Eye (tissue), 1 donor: ENCODE measurements at regions not wholly inside any gene's neighbourhood (a gene's known extent, or its start where the extent isn't known, plus 50 kb on each side); places are given as distances from the start of the nearest gene placed in this dataset.
A peak's percentile ranks its signal among the peaks of the same experiment; 100 is the strongest.

Experiments used
- DNase-seq: peaks from one replicate; pipeline ENCODE4 v3.0.0-alpha.2; 2015

- DNase-seq: no peak
Observed at GRCh38 chr9:89748021-89748670, 143.3 kb downstream of the GADD45G start.

GRCh38 chr9:89748831-89749499, 144.2 kb downstream of the GADD45G start:
- no peak for DNase-seq

- DNase-seq: no peak
Observed at GRCh38 chr9:89749500-89750116, 144.8 kb downstream of the GADD45G start.

DNA sequence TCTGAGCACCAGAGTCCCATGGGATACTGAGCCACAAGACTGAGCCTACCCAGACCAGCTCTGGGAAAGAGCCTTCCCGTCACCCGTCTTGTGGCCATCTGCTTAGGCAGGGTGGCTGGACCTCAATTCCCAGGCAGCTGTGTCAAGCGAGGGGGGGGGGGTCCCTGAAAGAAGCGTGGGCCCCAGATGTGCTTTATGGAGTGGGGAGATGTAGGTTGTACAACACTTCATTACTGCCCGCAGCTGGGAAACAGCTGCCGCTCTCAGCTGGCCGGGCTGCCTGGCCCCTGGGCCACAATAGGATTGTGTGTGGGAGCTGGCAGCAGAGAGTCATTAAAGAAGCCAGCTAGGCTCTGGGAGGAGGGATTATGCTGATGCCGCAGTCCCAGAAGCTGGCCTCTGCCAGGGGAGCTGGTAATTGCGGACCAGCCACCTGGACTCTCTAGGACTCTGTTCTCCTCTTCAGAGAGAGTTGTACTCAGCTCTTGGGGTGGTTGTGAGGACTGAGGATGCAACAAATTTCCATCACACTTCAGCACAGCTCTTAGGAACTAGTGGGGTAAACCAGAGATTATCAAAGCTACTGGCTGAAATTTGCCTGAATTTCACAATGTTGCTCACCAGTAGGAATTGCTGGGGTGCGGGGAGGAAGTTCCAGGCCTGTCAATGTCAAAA, 145.4 kb downstream of the GADD45G start:
- peak; percentile 88 for DNase-seq

DNA sequence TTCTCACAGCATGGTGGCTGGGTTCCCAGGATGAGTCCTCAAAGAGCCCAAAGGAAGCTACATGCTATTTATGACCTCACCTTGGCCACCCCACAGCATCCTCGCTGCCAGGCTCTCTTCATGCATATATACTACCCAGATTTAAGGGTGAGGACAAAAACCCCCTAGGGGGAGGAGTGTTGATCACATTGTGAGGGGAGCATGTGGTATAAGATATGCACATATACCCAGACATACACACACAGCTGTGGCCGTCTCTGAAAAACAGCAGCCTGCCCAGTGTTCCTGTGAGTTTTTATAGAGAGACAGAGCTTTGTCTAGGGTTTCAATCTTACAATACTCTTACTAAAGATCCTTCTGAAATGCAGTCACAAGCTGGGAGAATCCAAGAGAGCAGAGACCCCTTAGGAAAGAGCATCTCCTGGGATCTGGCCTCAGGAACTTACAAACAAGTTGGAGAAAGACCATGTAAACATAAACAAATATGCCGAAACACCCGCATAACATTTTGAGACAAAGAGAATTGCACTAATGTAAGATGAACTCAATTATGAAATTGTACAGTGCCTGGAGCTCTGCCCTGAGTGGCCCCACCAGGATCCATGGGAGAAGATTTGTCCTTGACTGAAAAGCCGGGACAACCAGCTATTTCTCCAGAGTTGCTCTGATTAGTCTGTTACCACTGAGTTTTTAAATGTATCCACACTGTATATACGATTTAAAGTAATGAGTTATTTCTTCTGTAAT, 146.4 kb downstream of the GADD45G start:
- DNase-seq: no peak

DNA sequence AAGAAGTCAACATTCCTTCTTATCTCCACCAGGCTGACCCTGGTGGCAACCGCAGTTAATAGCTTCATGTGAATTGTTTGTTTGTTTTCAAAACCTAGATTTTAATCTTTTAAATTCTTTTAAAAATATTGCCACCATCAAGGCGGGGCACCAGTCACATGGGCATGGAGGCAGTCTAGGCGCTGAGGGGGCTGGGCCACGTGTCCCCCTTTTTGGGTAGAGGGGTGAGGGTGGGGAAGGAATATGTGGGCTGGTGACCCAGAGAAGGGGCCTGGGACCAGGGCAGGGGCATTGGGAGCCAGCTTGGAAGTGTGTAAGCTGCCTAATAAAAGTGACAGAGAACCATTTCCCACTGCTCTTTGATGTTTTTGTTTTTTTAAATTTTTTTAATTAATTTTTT, 147.3 kb downstream of the GADD45G start:
- no peak for DNase-seq

DNA sequence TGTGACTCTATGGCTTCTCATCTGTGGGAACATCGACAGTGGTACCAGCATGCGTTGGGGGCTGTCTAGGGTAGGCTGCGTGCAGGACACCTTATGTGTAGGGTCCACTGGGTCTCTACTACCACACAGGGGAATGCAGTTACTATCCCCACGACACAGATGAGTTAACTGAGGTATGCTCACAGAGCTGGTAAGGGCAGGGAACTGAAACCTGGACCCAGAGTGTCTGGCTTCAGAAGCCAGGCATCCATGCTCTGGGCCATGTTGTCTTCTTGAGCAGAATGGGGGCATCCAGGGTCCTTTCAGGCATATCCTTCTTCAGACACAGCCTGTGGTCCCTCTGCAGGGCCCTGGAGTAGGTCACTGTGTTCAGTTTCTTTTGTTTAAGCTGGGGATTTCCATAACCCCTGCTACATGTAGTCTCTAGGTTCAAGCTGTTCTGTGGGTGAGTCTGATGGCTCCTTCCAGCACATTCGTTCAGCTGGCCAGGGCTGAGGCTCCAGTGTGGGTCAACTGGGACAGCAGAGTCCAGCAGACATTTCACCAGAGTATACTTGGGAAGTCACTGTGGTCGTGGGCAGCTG, 148.8 kb downstream of the GADD45G start:
- DNase-seq: no peak

- DNase-seq: no peak
Observed at GRCh38 chr9:89754193-89754592, 149.4 kb downstream of the GADD45G start.

GRCh38 chr9:89755821-89756220, 151.0 kb downstream of the GADD45G start:
- peak; percentile 41 for DNase-seq

GRCh38 chr9:89756891-89757537, 152.2 kb downstream of the GADD45G start:
- DNase-seq: no peak

DNA sequence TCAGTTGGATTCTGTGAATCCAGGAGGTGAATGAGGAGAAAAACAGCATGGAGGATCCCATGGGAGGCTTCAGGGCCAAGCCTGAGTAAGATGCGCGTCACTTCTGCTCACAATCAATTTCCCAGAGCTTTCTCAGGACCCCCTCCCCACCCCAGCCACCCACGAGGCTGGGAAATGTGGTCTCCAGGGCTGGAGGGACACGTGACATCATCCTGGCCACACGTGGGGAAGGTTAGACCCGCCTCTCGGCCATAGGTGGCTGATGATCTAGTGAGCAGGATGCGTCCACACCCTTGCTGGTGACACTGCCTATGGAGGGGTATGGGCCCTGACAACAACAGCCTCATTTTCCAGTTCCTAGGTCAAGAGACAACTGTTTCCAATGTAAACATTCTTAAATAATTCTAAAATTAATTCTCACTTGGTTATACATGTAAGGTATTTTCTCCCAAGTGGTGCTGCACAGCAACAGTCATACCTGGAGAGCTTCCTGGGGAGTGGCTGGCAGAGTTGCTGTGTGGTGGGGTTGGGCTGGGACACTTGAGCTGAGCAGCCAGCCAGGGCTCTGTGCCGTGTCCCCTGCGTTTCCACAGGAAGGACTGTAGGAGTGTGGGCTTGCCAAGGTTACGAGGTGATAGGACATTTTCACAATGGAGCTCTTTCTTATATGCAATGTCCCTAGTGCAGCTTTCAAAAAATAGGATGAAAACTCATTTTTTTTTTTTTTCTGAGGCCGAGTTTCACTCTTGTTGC, 153.1 kb downstream of the GADD45G start:
- DNase-seq: no peak

DNA sequence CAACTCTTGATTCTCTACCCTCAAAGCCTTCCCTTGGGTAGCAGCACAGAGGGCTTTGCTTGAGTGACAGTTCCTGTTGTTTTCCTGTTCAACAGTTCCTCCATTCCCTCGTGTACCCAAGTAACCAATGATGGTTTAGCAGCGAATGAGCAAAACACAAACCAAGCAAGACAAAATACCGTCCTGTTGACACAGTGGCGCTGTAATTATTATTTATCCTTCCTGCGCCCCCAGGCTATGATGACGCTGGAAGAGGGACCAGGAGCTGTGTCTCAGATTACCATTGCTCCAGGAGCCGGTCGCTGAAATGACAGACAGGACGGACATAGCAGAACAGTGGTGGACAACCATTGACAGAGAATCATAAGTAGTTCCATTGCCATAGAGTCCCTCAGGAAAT, 154.8 kb downstream of the GADD45G start:
- DNase-seq: peak; percentile 52

GRCh38 chr9:89760123-89760522, 155.3 kb downstream of the GADD45G start:
- no peak for DNase-seq

GRCh38 chr9:89764217-89764616, 159.4 kb downstream of the GADD45G start:
- DNase-seq: no peak

- DNase-seq: no peak
Observed at GRCh38 chr9:89765211-89765946, 160.6 kb downstream of the GADD45G start.

DNA sequence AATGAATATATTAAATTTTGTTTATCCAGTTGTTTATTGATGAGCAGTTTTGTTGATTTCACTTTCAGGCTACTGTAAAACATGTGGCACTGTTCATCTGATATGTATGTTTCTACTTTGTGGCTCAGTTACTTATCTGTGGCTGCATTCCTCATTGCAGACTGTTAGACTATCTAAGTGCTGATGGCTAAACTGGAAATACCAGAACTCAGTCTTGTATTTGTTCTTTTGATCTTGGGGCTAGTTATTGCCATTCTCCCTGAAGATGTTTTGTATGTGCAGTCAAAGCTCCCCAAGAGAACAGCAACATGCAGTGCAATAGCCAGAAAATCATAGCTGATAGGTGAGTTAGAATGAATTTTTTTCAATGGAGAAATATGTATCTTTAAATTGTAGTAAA, 162.2 kb downstream of the GADD45G start:
- DNase-seq: no peak

- DNase-seq: no peak
Observed at GRCh38 chr9:89768051-89768450, 163.2 kb downstream of the GADD45G start.

DNA sequence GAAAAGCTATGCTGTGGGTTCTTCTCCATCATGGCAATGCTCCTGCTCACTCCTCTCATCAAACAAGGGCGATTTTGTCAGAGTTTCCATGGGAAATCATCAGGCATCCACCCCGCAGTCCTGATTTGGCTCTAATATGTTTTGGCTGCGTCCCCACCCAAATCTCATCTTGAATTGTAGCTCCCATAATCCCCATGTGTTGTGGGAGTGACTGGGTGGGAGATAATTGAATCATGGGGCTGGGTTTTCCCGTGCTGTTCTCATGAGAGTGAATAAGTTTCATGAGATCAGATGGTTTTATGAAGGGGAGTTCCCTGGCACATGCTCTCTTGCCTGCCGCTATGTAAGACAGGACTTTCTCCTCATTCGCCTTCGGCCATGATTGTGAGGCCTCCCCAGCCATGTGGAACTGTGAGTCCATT, 163.8 kb downstream of the GADD45G start:
- no peak for DNase-seq

GRCh38 chr9:89770531-89771174, 165.8 kb downstream of the GADD45G start:
- no peak for DNase-seq

GRCh38 chr9:89771205-89771604, 166.4 kb downstream of the GADD45G start:
- no peak for DNase-seq
